Right lobe of liver (tissue), 4 donors: ENCODE measurements at regions not wholly inside any gene's neighbourhood (a gene's known extent, or its start where the extent isn't known, plus 50 kb on each side); places are given as distances from the start of the nearest gene placed in this dataset.

ENCODE experiments used
- POLR2A ChIP-seq: fragments of 450-650 bp; IDR thresholded peaks from one replicate; pipeline ENCODE4 v1.6.1; 2017; ENCODE audit warnings: antibody characterized with exemption, mild to moderate bottlenecking
- TF ChIP-seq, protein P1 (sequence below), 4 donors: fragments of 200-600 bp in 3 of 4; fragments of 450-650 bp in 1 of 4; IDR thresholded peaks; one replicate each; pipeline versions ENCODE4 v1.5.1 to v1.8.0; 2016 to 2022; ENCODE audit warnings: antibody characterized with exemption in 4 of 4, mild to moderate bottlenecking in 2 of 4
- donor health status: DM: no; HTN: no; CAD: no.
- donor health status: DM: no; HTN: no; CAD: no.
- donor health status: DM: no; HTN: yes; CAD: no.

- TF ChIP-seq, protein P1, sequence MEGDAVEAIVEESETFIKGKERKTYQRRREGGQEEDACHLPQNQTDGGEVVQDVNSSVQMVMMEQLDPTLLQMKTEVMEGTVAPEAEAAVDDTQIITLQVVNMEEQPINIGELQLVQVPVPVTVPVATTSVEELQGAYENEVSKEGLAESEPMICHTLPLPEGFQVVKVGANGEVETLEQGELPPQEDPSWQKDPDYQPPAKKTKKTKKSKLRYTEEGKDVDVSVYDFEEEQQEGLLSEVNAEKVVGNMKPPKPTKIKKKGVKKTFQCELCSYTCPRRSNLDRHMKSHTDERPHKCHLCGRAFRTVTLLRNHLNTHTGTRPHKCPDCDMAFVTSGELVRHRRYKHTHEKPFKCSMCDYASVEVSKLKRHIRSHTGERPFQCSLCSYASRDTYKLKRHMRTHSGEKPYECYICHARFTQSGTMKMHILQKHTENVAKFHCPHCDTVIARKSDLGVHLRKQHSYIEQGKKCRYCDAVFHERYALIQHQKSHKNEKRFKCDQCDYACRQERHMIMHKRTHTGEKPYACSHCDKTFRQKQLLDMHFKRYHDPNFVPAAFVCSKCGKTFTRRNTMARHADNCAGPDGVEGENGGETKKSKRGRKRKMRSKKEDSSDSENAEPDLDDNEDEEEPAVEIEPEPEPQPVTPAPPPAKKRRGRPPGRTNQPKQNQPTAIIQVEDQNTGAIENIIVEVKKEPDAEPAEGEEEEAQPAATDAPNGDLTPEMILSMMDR (IDR thresholded peaks at IDR 0.05), result no peak
- no peak for TF ChIP-seq POLR2A
Measured at GRCh38 chr9:87255431-87256155, 242.1 kb upstream of the DAPK1 start.
